RKO (cell line): ENCODE measurements at regions not wholly inside any gene's neighbourhood (a gene's known extent, or its start where the extent isn't known, plus 50 kb on each side); places are given as distances from the start of the nearest gene placed in this dataset.

Source experiments
- DNase-seq: peaks from one replicate; pipeline ENCODE4 v3.0.0-alpha.2; 2016; ENCODE audit warnings: low spot score

- no peak for DNase-seq
Observed at GRCh38 chr3:46146548-46146947, 61.6 kb downstream of the CCR1 start.

- no peak for DNase-seq
Observed at GRCh38 chr3:46146021-46146420, 62.1 kb downstream of the CCR1 start.

GRCh38 chr3:46145147-46145546 is 63.0 kb downstream of the CCR1 start:
- no peak for DNase-seq

GRCh38 chr3:46143951-46144473 is 64.1 kb downstream of the CCR1 start:
- DNase-seq: no peak

- no peak for DNase-seq
Observed at GRCh38 chr3:46141813-46142212, 66.3 kb downstream of the CCR1 start.

GRCh38 chr3:46138581-46138980 is 69.5 kb downstream of the CCR1 start:
- DNase-seq: no peak

GRCh38 chr3:46135475-46135874 is 72.6 kb downstream of the CCR1 start:
- no peak for DNase-seq

GRCh38 chr3:46133285-46133684 is 74.8 kb downstream of the CCR1 start:
- no peak for DNase-seq

- no peak for DNase-seq
Observed at GRCh38 chr3:46132565-46132964, 75.5 kb downstream of the CCR1 start.

- no peak for DNase-seq
Observed at GRCh38 chr3:46131884-46132450, 76.1 kb downstream of the CCR1 start.

GRCh38 chr3:46130631-46131310 is 77.3 kb downstream of the CCR1 start:
- no peak for DNase-seq

- no peak for DNase-seq
Observed at GRCh38 chr3:46129588-46130272, 78.4 kb downstream of the CCR1 start.

- DNase-seq: peak; percentile 46
Observed at GRCh38 chr3:46127503-46127902, 80.6 kb downstream of the CCR1 start.

- no peak for DNase-seq
Observed at GRCh38 chr3:46124216-46125177, 83.6 kb downstream of the CCR1 start.

GRCh38 chr3:46123646-46124045 is 84.5 kb downstream of the CCR1 start:
- no peak for DNase-seq

GRCh38 chr3:46122091-46122490 is 86.0 kb downstream of the CCR1 start:
- no peak for DNase-seq

GRCh38 chr3:46120983-46121382 is 87.1 kb downstream of the CCR1 start:
- no peak for DNase-seq

- DNase-seq: no peak
Observed at GRCh38 chr3:46119709-46120498, 88.2 kb downstream of the CCR1 start.

- no peak for DNase-seq
Observed at GRCh38 chr3:46119253-46119652, 88.9 kb downstream of the CCR1 start.

GRCh38 chr3:46116996-46117395 is 89.7 kb upstream of the XCR1 start:
- DNase-seq: no peak

GRCh38 chr3:46114323-46114988 is 87.2 kb upstream of the XCR1 start:
- DNase-seq: peak; percentile 12
